ENCODE measurements at regions not wholly inside any gene's neighbourhood (a gene's known extent, or its start where the extent isn't known, plus 50 kb on each side); places are given as distances from the start of the nearest gene placed in this dataset.

DNA sequence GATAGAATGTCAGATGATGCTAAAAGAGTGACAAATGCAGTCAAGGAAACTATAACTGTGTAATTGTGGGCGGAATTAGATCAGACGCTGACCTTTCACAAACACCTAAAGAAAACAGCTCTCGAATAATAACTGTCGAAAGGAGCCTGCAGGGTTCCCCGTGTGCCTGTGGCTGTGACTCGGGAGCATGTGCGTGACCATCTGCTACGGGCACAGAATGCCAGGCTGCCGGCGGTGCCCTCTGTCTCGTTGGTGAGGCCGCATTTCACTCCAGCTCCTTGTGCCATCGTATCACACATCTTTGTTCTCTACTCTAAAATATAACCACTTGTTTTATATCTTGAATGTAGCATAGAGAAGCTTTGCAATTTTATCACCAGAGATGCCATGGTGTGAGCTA, 267.8 kb upstream of the FMN2 start:
- Mint-ChIP-seq H3K36me3 (no peaks in the 10 kb centered on the region), H3K4me3 (no peak overlapping the region), H3K9me3 (no peaks in the 10 kb centered on the region), H3K27me3 (ENCODE audit: low read depth) (no peaks in the 10 kb centered on the region), H3K4me1 (peaks cover 7% of the 10 kb centered on the region), H3K27ac (no peak overlapping the region)
- no peak for TF ChIP-seq ZNF671 (CRISPR knock-in tag; IDR thresholded peaks at IDR 0.05)
- TF ChIP-seq TCF7 (CRISPR knock-in tag; IDR thresholded peaks at IDR 0.05; ENCODE audit: low read depth) = no peak
- TF ChIP-seq CREM (CRISPR knock-in tag; IDR thresholded peaks at IDR 0.05) = no peak
- TF ChIP-seq SMAD4 (CRISPR knock-in tag; IDR thresholded peaks at IDR 0.05) = no peak
- no peak for TF ChIP-seq OVOL2 (CRISPR knock-in tag; IDR thresholded peaks at IDR 0.05; ENCODE audit: borderline replicate concordance)
- TF ChIP-seq NFYB (CRISPR knock-in tag; conservative IDR thresholded peaks at IDR 0.05; ENCODE audit: low read depth) = no peak
- TF ChIP-seq ZNF219 (CRISPR knock-in tag; IDR thresholded peaks at IDR 0.05; ENCODE audit: borderline replicate concordance) = no peak
- no peak for TF ChIP-seq ZNF232 (CRISPR knock-in tag; IDR thresholded peaks at IDR 0.05)
- TF ChIP-seq, protein P1, sequence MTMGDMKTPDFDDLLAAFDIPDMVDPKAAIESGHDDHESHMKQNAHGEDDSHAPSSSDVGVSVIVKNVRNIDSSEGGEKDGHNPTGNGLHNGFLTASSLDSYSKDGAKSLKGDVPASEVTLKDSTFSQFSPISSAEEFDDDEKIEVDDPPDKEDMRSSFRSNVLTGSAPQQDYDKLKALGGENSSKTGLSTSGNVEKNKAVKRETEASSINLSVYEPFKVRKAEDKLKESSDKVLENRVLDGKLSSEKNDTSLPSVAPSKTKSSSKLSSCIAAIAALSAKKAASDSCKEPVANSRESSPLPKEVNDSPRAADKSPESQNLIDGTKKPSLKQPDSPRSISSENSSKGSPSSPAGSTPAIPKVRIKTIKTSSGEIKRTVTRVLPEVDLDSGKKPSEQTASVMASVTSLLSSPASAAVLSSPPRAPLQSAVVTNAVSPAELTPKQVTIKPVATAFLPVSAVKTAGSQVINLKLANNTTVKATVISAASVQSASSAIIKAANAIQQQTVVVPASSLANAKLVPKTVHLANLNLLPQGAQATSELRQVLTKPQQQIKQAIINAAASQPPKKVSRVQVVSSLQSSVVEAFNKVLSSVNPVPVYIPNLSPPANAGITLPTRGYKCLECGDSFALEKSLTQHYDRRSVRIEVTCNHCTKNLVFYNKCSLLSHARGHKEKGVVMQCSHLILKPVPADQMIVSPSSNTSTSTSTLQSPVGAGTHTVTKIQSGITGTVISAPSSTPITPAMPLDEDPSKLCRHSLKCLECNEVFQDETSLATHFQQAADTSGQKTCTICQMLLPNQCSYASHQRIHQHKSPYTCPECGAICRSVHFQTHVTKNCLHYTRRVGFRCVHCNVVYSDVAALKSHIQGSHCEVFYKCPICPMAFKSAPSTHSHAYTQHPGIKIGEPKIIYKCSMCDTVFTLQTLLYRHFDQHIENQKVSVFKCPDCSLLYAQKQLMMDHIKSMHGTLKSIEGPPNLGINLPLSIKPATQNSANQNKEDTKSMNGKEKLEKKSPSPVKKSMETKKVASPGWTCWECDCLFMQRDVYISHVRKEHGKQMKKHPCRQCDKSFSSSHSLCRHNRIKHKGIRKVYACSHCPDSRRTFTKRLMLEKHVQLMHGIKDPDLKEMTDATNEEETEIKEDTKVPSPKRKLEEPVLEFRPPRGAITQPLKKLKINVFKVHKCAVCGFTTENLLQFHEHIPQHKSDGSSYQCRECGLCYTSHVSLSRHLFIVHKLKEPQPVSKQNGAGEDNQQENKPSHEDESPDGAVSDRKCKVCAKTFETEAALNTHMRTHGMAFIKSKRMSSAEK (CRISPR knock-in tag; IDR thresholded peaks at IDR 0.05; ENCODE audit: borderline replicate concordance) = no peak
- TF ChIP-seq NR2C2 (CRISPR knock-in tag; IDR thresholded peaks at IDR 0.05) = no peak
- TF ChIP-seq SOX15 (CRISPR knock-in tag; IDR thresholded peaks at IDR 0.05) = no peak
- no peak for TF ChIP-seq ZNF396 (CRISPR knock-in tag; IDR thresholded peaks at IDR 0.05; ENCODE audit: borderline replicate concordance)
- CTCF ChIA-PET = no interaction called here
- ATAC-seq (no peak), DNase-seq (ENCODE audit: low spot score) (no peak)
- POLR2A ChIA-PET = no interaction called here

DNA sequence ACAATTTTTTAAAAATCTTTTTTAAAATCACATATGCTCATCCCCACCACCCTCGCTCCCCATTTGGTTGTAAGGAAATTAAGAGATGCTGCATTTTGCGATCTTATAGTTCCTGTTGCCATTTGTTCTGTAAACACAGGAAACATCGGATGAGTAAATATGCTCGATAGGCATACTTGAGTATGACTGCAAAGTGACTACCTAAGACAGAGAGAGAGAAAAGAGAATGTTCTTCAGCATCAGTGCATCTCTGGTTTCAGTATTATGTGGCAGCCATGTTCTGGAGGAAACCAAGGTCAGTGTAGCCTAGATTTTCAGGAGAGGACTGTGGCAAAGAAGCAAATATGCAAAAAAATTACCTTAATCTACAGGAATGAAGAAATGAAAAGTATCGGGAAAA, 265.5 kb upstream of the FMN2 start:
- POLR2A ChIA-PET = no interaction called here
- H3K4me3 Mint-ChIP-seq = no peak overlapping the region
- no peaks in the 10 kb centered on the region for H3K36me3 Mint-ChIP-seq
- H3K4me1 Mint-ChIP-seq = peaks cover 6% of the 10 kb centered on the region; the same call in 1 of the 2 replicates
- H3K27me3 Mint-ChIP-seq (ENCODE audit: low read depth) = no peaks in the 10 kb centered on the region
- CTCF ChIA-PET = no interaction called here
- TF ChIP-seq, protein P2, sequence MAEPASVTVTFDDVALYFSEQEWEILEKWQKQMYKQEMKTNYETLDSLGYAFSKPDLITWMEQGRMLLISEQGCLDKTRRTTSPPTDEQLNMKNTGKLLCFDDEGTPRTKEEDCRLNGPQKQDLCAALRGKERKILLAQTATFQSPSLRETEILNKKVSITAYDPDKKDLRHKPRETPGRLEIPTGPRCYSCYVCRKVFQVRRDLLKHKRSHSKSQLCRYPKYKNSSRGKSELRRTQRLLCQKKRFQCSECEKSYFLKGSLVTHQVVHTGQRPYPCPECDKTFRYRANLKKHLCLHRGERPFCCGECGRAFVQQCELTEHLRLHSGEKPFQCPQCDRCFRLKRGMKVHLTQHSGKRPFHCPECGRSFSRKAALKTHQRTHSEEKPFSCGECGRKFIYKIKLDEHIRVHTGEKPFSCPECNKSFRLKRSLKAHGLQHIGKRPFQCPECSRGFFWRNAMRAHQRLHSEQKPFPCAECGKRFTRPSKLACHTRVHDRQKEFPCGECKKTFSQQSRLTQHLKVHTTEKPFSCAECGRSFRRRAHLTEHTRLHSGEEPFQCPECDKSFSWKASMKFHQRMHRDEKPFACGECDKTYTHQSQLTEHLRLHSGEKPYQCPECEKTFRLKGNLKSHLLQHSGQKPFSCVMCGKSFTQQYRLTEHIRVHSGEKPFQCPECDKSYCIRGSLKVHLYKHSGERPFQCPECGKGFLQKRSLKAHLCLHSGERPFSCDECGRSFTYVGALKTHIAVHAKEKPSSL (CRISPR knock-in tag; conservative IDR thresholded peaks at IDR 0.05) = no peak
- TF ChIP-seq, protein P3, sequence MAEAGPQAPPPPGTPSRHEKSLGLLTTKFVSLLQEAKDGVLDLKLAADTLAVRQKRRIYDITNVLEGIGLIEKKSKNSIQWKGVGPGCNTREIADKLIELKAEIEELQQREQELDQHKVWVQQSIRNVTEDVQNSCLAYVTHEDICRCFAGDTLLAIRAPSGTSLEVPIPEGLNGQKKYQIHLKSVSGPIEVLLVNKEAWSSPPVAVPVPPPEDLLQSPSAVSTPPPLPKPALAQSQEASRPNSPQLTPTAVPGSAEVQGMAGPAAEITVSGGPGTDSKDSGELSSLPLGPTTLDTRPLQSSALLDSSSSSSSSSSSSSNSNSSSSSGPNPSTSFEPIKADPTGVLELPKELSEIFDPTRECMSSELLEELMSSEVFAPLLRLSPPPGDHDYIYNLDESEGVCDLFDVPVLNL (CRISPR knock-in tag; IDR thresholded peaks at IDR 0.05; ENCODE audit: borderline replicate concordance, low read depth) = no peak
- no peak for TF ChIP-seq ETV6 (CRISPR knock-in tag; IDR thresholded peaks at IDR 0.05)
- no peak for DNase-seq (ENCODE audit: low spot score)
- no peak overlapping the region for H3K27ac Mint-ChIP-seq
- no peaks in the 10 kb centered on the region for H3K9me3 Mint-ChIP-seq
- ATAC-seq = no peak

DNA sequence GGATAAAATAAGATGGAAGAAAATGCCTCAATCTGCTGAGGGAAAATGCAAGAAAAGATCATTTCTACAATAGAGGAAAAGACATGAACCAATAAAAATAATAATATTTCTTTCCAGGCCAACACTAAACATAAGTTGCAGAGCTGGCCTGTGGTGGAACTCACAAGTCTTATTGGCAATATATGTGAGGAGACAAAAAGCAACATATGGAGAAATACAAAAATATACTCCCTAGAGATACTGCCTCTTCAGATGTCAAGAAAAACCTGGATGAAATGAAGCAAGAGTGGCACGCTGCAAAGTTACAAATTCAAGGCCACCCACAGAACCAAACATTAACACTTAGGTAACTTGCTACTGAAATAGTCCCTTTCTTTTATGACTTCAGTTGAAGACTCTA, 264.9 kb upstream of the FMN2 start:
- DNase-seq (ENCODE audit: low spot score) = no peak
- TF ChIP-seq TEAD1 (CRISPR knock-in tag; IDR thresholded peaks at IDR 0.05) (no peak), JAZF1 (CRISPR knock-in tag; IDR thresholded peaks at IDR 0.05) (no peak), NFE2L1 (CRISPR knock-in tag; IDR thresholded peaks at IDR 0.05) (no peak), ZNF423 (CRISPR knock-in tag; IDR thresholded peaks at IDR 0.05) (no peak), CREM (CRISPR knock-in tag; IDR thresholded peaks at IDR 0.05) (no peak), GTF2I (CRISPR knock-in tag; conservative IDR thresholded peaks at IDR 0.05) (no peak)
- no peak overlapping the region for H3K27ac Mint-ChIP-seq
- H3K4me1 Mint-ChIP-seq = peaks cover 6% of the 10 kb centered on the region; the same call in 1 of the 2 replicates
- no peaks in the 10 kb centered on the region for H3K27me3 Mint-ChIP-seq (ENCODE audit: low read depth)
- CTCF ChIA-PET = no interaction called here
- no peak for ATAC-seq
- H3K9me3 Mint-ChIP-seq = no peaks in the 10 kb centered on the region
- POLR2A ChIA-PET = no interaction called here
- H3K36me3 Mint-ChIP-seq = no peaks in the 10 kb centered on the region
- H3K4me3 Mint-ChIP-seq = no peak overlapping the region

All from WTC11 (cell line).